Stomach (tissue), 4 donors: ENCODE measurements at regions not wholly inside any gene's neighbourhood (a gene's known extent, or its start where the extent isn't known, plus 50 kb on each side); places are given as distances from the start of the nearest gene placed in this dataset.
"Not testable (repeated sequence)": the region's sequence is repeated elsewhere in the genome, so short reads cannot be mapped to it uniquely, and the experiment has no call there.

ENCODE experiments used
- CTCF ChIP-seq, 7 experiments: fragments of 450-650 bp in 4 of 7; fragments of 200-600 bp in 3 of 7; sonication (generic) in 3 of 7; IDR thresholded peaks; one replicate each; pipeline ENCODE4 v1.5.1; 2016 to 2019; ENCODE audit warnings: antibody characterized with exemption in 7 of 7, control low read depth in 2 of 7, mild to moderate bottlenecking in 1 of 7
- POLR2AphosphoS5 ChIP-seq, 3 donors: sonication (generic); formaldehyde crosslinking; IDR thresholded peaks; one replicate each; pipeline ENCODE4 v1.6.1; 2016; ENCODE audit warnings: antibody characterized with exemption in 3 of 3

GRCh38 chrX:119296973-119297372 lies 60.9 kb downstream of the PGRMC1 start:
- TF ChIP-seq CTCF, POLR2AphosphoS5 (IDR thresholded peaks at IDR 0.05): not testable (repeated sequence)
